ENCODE measurements at regions not wholly inside any gene's neighbourhood (a gene's known extent, or its start where the extent isn't known, plus 50 kb on each side); places are given as distances from the start of the nearest gene placed in this dataset.

DNA sequence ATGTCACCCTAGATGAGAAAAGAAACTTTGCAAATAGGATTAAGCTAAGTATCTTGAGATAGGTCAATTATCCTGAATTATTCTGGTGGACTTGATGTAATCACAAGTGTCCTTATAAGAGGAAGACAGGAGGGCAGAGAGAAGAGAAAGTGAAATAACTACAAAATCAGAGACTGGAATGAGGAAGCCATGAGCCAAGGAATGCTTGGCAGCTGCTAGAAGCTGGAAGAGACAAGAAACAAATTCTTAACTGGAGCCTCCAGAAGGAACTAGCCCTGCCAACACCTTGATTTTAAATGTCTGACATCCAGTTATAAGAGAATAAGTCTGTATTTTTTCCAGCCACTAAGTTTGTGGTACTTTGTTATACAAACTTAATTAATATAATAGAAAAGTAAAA lies 480.0 kb downstream of the NR2F1-AS1 start:
- no peak for DNase-seq (ENCODE audit: low spot score)

DNA sequence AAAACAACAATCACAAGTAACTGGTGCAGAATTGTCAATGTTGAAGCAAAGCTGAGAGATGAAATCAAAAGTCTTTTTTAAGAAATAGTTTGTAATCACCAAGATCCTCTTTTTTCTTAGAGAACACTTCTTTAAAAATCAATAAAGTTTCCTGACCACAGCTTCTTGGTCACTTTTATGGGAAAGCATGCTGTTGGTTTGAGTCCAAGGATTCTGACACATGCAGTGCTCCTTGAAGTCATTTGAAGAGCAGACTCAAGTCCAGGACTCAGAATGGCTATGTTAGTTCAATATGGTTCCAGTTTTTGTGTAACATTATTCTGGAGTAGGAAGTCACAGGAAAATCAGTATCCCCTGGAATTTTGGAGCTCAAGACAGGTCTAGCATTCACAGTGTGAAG lies 480.6 kb downstream of the NR2F1-AS1 start:
- no peak for DNase-seq (ENCODE audit: low spot score)

DNA sequence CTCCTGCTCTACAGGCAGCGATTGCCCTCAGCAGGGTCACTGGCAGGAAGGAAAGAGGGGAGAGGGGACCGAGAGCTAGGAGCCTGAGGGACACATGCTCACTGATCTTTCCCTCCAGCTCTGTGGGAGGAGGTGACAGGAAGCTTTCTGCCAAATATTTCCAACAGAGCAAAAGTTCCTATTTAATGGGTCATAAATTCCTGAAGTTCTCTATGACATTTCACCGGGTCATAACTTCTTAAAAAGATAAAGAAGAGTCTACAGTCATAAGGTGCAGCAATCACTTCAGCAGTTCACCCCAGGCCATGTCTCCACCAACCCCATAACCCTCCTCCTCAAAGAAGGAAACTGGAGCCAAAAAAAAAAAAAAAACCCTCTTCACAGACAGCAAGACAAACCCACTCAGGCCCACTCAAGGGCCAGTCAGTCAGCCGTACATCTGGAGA lies 481.1 kb downstream of the NR2F1-AS1 start:
- DNase-seq (ENCODE audit: low spot score): no peak

DNA sequence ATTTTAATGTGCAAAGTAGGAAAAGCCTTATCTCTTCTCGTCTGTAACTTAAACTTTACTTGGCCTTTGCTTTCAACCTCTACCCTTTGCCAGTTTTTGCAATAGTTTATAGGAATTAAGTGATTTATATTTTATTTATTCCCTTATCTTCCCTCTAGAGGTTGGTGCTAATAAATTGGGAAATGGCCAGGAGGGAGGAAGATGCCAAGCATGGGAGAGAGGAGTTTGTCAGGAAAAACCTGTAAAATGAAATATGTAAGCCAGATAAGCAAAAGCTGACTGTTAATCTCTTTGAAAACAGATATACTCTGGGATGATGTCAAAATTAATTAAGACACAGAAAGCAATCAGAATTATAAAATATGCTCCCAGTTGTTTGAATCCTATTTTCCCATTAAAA lies 484.5 kb downstream of the NR2F1-AS1 start:
- no peak for DNase-seq (ENCODE audit: low spot score)

DNA sequence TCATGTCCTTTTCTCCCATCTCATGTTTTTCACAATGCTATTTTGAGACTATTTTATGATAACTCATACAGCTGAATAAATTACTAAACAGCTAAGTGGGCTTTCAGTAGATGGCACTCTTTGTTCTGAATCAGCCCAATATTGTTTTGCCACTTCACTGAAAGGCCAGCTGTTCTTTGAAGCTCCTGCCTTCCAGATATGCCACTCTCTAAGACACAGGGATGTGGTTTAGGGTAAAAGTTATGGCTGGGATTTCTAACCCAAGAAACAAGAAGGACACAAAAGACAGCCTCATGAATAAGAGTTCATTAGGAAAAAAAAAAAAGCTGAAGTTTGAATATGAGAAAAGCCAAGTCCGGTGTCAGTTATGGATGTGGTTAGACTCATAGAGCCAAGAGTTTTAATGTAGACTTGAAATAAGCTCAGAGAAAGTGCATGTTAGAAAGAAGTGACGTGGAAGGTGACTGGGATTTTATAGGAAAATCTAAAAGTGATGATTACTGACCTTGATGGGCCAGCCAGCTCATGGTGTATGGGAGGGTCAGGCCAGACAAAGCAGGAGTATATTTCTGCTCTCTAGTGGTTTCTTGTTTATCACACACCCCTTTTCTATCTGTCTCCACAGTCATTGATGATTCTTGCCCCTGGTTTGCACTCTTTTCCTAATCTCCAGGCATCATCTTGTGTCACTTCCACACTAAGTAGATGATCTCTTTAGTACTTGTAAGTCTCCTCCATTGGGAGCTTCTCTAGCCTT lies 488.5 kb downstream of the NR2F1-AS1 start:
- no peak for DNase-seq (ENCODE audit: low spot score)

DNA sequence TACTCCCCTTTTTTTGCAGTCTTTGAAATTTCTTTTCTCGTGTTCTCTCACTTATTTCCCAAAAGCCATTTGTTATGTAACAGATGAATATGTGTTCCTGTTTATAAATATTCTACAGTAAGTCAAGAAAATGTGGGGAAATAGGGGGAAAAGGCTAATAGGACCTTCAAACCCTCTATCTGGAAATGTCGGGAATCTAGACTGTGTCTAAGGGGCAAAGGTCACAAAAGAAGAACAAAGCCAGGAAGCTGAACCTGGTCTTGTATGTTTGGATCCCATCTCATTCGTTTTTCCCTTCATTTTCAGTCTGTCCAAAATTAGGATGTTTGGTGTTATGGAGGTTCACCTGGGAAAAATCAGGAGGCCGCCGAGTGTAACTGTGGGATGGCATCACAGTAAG lies 490.3 kb downstream of the NR2F1-AS1 start:
- no peak for DNase-seq (ENCODE audit: low spot score)

DNA sequence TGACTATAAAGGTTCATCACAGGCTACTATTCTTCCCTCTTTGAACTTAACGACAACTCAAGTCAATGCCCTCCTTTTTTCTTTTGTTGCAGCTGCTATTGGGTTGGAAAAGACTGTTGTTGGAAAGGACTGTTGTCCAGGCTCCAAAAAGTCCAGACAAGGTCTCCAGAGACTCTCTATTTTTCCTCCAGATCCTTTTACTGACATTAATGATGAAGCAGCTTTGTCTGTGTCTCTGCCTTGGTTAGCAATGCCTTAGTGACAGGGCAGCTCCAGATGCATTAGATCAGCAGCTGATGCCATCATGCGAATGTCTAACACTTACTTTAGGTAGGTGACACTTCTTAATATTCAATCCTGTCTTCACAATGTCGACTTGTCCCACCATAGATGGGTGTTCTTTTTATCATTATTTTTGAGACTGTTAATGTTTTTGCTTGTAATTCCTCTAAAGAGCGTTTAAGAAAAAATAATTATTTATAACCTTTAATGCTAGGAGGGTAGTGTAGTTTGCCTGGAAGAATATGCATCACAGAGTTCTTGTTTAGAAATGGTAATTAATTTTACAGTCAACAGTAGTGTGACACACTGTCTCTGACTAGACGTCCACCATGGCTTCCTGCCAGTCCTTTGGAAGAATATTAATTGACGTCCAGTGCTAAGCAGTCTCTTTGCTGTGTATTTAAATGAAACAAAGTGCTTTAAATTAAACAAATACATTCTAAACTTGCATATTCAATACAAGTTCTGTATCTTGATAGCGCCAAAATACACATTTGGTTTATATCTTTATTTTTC lies 492.2 kb downstream of the NR2F1-AS1 start:
- DNase-seq (ENCODE audit: low spot score): no peak

DNA sequence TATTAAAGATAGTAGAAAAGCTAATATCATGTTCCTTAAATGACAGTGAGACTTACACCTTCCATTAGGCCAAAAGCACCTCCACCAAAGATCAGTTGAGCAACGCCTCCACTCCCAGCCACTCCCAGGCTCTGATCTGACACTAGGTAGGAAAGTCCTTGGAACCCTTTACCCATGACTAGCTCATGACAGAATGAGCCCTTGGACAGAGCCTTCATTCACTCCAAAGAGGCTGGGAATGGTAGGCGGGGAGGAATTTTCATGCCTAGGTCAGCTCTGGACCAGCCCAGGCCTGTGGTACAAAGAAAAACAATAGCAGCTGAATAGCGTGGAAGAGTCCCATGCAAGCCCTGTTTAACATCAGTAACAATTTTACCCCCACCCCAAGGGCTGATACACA lies 493.7 kb downstream of the NR2F1-AS1 start:
- no peak for DNase-seq (ENCODE audit: low spot score)

DNA sequence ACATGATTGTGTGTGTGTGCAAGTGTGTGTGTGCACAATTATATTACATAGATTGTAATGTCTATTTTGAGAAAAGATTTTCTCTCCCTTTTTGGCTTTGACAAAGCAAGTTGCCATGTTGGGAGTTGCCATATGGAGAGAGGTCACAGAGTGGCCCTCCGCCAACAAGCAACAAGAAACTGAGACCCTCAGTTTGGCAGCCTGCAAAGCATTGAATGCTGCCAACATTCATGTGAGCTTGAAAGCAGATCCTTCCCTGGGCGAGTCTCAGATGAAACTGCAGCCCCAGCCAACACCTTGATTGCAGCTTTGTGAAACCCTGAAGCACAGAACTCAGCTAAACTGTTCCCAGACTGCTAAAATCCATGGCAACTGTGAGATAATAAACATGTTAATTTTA lies 498.0 kb downstream of the NR2F1-AS1 start:
- DNase-seq (ENCODE audit: low spot score): no peak

DNA sequence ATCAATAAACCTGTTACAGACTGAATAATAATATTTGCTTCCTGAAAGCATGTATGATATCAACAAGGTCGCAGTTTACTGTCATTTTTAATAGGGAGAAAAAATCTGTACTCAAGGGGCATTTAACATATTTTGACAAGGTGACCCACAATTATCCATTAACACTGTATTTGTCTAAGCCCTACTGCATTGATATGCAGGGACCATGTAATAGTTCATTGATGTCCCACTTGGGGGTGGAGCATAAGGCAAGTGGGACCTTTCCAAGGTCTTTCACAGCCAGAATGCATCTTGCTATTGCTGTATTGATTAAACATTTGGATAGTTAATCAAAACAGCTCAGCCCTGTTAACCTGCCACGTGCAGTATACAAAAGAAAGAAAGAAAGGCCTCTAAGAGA lies 502.0 kb downstream of the NR2F1-AS1 start:
- no peak for DNase-seq (ENCODE audit: low spot score)

DNA sequence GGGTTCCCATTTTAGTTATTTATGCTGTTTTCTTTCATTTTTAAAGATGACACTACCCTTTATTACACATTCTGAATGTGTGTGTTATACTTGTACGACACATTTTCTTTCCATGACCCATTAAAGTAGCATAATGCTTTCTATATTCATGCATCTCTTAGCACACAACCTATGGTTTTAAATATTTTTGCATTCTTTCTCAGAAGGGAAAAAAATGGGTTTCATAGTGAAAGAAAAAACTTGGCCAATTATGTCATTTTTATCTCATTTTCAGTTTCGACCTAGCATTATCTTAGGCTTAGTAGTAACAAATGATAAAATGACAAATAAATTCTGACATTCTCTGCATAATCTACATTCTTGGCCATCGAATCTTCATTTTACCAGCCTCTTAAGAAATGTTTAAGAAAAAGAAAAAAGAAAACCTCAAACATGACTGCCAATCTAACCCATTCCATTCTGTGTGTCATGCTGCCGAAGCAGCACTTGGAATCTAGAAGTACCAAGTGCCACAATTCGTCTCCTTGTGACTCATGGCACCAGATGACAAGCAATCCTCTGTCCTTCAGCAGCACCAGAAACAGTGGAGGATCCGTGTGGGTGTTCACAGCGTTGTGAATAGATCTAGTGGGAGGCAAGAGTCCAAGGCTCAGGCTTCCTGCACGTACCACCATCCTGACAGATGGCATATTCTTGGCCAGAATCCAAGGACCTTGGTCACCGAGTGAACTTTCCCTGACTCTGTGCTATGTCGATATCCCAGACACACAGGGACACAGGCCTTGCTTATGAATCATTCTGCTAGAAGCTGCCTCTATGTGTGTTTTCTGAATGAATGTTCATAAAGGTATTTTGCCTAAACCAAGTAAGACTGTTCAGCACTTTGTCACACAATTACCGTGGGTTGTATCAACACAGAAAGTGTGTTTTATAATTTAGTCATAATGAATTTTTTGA lies 502.7 kb downstream of the NR2F1-AS1 start:
- DNase-seq (ENCODE audit: low spot score): no peak

DNA sequence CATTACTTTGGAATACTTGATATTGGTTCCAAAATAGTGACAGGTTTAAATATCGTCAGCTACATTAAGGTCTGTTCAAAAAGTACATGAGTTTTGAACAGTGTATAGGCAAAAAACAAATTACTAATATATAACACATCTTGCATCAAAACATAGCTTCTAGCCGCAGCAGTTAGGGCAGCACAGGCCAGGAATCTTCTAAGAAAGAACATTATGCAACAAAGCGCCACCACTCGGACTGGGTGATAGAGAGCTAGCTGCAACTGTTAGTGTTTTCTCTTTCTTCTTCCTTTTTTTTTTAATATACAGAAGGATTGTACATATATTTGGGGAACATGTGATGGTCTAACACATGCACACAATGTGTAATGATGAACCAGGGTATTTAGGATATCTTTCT lies 504.5 kb downstream of the NR2F1-AS1 start:
- no peak for DNase-seq (ENCODE audit: low spot score)

DNA sequence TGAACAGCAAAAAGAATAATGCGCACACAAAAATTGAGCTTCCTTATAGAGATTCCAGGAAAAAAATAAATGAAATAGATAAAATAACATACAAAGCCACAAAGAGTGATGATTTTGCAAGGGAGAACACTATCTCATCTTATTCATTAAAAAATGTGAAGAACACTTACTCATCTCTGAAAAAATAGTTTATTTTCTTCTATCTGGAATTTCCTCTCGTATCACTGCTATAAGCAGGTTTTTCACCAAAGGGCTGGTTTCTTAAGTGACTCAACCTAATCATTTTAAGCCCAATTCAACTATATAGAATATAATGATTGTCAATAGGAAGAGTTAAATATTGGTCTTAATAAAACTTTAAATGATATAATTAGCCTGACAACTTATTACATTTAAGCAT lies 504.9 kb downstream of the NR2F1-AS1 start:
- no peak for DNase-seq (ENCODE audit: low spot score)

DNA sequence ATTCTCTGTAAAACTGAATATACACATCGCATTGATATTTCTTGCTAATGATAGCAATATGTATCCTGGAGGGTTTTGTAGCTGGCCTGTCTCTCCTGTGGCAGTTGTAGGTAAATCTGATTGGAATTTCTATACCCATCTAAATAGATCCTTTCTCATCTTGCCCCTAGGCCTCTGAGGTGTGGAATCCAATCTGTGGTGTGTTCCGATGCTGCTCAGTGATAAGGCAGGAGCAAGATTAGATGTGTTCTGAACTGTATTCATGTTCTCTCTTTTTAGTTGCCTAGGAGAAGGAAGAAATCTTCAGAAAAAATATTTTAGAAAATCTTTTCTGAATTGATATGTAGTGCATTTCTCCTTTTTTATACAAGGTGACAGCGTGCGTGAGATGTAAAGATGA lies 507.5 kb downstream of the NR2F1-AS1 start:
- DNase-seq (ENCODE audit: low spot score): no peak

DNA sequence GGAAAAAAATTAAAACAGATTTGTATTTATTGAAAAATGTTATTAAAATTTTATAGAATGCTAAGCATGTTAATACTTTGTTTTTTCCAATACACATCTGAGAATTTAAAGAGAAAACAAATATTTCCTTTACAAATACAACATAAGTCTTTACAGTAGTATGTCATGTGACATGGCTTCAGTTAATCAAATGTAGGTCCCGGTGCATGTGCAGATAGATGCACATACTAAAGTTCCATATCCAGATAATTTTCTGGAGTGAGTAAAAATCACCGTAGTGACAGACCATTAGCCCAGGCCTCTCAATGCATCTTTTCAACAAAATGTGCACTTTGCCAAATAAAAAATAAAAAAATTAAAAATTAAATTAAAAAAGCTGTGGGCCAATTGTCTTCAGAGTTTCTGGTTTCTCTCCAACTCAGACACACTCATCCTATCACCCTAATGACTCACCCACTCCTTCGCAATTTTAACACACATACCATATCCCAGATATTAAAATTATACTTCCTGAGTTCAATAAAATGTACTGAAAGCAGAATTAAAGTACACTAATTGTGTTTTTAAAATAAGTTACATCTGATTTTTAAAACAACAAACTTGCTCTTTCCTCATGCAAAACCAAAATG lies 508.1 kb downstream of the NR2F1-AS1 start:
- DNase-seq (ENCODE audit: low spot score): no peak

DNA sequence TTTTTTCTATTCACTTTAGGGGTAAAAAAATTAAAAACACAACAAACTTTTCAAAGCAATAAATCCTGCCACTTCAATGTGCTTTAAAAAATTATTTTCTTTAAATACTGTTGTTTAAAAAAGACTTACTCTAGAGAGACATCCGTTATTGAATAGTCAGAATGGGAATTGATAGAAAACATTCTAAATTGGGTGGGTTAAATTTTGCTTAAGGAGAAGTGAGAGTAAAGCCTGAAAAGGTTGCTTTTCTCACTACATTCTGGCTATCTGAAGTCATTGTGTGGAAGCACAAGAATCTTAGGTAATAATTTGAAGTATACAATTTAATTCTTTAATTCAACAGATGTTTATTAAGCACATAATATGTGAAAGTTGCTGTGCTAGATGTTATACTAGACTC lies 509.3 kb downstream of the NR2F1-AS1 start:
- no peak for DNase-seq (ENCODE audit: low spot score)

DNA sequence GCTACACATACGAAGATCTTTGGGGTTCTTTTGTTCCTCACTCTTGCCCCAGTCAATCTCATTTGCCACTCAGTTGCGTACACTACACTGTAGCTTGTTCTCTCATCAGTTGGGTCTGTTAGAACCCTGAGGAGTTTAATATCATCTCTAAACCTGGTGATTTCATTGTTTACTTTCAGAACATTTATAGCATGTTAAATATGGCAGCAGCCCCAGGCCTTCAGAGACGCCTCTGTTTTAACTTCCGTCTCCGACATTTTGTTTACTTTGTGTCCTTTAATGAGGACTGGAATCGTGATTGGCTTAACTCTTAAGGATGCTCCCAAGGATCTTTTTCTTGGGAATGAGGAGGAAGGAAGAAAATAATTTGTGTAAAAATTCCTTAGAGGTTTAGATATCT lies 510.1 kb downstream of the NR2F1-AS1 start:
- no peak for DNase-seq (ENCODE audit: low spot score)

DNA sequence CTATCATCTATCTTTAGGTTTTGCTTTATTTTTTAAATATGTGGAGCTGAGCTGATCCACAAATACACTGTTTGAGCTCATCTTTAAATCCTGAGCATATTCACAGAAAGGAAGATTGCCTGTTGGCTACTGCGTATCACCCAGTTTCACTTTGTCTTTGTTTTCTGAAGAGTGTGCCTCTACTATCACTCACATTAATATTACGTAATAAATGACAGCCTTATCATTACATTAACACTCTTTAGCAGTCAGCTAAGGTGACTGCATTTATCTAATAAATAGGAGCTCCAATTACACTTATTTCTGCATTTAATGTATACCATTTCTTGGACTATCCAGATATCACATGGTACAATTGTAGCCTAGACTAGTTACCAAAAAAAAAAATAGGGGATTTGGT lies 511.7 kb downstream of the NR2F1-AS1 start:
- no peak for DNase-seq (ENCODE audit: low spot score)

DNA sequence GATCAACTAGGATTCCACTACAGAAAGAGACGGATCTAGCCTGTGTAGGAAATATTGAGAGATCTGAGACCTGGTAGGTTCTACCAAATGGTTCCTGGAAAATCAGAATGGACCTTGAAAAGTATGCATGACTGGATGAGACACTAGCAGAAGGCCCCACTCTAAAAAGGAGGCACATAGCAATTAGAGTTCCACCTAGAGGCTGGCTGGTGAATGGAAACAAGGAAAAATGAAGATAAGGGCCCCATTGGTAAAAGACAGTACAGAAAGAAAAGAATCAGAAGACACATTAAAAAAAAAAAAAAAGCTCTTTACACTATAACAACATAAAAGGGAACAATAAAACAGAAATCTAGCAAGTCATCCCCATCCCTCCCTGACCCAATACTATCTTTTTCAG lies 518.5 kb downstream of the NR2F1-AS1 start:
- DNase-seq (ENCODE audit: low spot score): no peak

DNA sequence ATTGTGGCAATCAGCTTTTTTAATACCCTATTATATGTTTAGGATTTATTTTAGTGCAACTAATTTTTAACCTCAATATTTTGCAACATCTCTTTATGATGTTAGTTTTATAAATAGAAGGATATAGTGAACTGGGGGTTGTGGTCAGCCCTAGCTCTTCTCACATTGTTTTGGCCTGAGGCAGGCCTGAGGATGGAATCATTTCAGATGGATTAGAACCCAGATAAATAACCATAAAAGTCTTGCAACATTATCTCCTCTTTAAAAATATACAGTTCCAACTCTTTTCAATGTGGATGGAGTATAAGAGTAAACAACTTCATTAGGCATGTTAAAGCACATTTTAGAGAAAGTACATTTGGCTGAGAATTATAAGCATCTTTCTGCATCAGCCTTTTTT lies 522.7 kb downstream of the NR2F1-AS1 start:
- no peak for DNase-seq (ENCODE audit: low spot score)

DNA sequence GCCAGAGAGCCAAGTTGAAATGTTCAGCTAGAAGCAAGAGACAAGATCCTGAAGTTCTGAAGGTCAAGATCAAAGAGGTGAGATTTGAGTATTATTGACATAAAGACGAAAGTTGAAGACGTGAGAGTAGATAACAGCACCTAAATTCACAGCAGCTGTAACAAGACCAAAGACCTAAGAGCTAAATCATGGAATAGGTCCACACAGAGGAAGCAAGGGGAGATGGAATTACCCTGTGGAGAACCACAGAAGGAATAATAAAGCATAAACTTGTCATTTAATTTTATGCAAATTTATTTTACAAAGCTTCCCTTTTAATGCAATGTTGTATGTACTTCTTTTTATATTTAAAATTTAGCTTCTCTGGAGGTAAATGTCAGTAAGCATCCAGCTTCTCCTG lies 523.7 kb downstream of the NR2F1-AS1 start:
- DNase-seq (ENCODE audit: low spot score): no peak

DNA sequence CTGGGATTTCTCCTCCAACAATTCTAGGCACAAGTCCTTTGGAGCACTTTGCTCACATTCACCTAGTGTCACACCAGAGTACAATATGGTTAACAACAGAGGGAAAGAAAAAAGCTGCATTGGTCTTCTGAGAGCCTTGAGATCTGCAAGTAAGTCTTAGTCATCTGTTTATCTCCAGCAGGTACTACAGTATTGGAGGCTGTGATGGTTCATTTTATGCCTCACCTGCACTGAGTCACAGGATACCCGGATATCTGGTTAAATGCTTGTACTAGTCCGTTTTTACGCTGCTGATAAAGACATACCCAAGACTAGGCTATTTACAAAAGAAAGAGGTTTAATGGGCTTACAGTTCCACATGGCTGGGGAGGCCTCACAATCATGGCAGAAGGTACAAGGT lies 525.0 kb downstream of the NR2F1-AS1 start:
- DNase-seq (ENCODE audit: low spot score): no peak

Data from CD4-positive, alpha-beta T cell treated with Interleukin-15 for 4 hours (primary cell).